ENCODE measurements at regions not wholly inside any gene's neighbourhood (a gene's known extent, or its start where the extent isn't known, plus 50 kb on each side); places are given as distances from the start of the nearest gene placed in this dataset.

DNA sequence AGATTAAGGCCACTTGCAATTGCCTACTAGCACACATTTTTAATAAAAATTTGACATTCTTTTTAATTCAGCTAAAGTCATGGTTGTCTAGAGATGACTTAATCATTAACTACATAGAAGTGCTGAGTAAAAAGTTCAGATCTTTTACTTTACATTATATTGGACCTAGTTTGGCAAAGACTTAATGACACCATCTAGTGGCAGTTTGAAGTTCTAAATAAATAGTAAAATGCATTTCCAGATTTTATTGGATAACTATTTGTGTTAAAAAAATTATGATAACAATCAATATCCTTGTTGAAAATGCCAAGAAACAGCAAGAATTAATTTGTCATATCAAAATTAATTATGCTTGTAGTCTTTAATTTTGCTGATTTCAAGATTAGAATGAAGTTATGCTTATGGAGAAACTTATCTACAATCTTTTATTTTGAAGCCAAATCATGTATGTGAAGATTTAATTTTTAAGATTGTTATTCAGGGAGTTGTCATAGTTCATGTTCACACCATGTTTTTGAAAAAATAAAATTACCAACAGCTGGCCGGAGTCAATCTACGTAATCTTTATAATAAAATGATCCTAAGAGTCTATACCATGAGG is 69.6 kb upstream of the PJA2 start:
- intact Hi-C loops (cut with DNase I; ENCODE audit: low total_unique reads) = no loop called here
- ATAC-seq = no peak

DNA sequence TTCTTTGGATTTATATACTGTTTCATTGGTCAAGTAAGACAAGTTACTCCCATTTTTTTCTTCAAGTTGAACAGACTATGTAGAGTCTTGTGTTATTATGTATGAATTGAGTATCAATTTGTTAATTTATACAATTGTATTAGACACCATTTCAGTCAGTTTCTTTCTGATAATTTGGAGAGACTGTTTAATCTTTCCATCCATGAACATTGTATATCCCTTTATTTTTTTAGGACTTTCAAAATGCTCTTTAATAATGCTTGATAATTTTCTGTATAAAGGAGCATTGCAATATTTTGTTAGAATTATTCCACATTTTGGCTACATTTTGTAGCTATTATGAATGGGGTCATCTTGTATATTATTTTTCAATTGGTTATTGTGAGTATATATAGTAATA is 69.1 kb upstream of the PJA2 start:
- no peak for DNase-seq
- H3K4me1 ChIP-seq = no peaks in the 10 kb centered on the region
- in situ Hi-C loops (cut with MboI; ENCODE audit: low sequenced_read_pairs in 4 of 4) (no loop called here), intact Hi-C loops (cut with DNase I; ENCODE audit: low total_unique reads) (no loop called here)
- no peaks in the 10 kb centered on the region for H3K36me3 ChIP-seq
- H3K27me3 ChIP-seq = no peaks in the 10 kb centered on the region
- no peaks in the 10 kb centered on the region for H3K9me3 ChIP-seq
- H3K4me3 ChIP-seq = no peak overlapping the region
- ATAC-seq = no peak
- TF ChIP-seq, protein P1, sequence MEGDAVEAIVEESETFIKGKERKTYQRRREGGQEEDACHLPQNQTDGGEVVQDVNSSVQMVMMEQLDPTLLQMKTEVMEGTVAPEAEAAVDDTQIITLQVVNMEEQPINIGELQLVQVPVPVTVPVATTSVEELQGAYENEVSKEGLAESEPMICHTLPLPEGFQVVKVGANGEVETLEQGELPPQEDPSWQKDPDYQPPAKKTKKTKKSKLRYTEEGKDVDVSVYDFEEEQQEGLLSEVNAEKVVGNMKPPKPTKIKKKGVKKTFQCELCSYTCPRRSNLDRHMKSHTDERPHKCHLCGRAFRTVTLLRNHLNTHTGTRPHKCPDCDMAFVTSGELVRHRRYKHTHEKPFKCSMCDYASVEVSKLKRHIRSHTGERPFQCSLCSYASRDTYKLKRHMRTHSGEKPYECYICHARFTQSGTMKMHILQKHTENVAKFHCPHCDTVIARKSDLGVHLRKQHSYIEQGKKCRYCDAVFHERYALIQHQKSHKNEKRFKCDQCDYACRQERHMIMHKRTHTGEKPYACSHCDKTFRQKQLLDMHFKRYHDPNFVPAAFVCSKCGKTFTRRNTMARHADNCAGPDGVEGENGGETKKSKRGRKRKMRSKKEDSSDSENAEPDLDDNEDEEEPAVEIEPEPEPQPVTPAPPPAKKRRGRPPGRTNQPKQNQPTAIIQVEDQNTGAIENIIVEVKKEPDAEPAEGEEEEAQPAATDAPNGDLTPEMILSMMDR (IDR thresholded peaks at IDR 0.05 in 4 of 5, conservative IDR thresholded peaks at IDR 0.05 in 1 of 5) = no peak
- no peak for TF ChIP-seq POLR2A (IDR thresholded peaks at IDR 0.05)
- no peak overlapping the region for H3K27ac ChIP-seq

More for the DNA sequence above, 69.6 kb upstream of the PJA2 start:
- TF ChIP-seq, protein P1 (IDR thresholded peaks at IDR 0.05 in 4 of 5, conservative IDR thresholded peaks at IDR 0.05 in 1 of 5) = no peak
- no peak for TF ChIP-seq POLR2A (IDR thresholded peaks at IDR 0.05)
- H3K27ac ChIP-seq = no peak overlapping the region
- H3K4me3 ChIP-seq = no peak overlapping the region
- in situ Hi-C loops (cut with MboI; ENCODE audit: low sequenced_read_pairs in 4 of 4) = no loop called here
- H3K27me3 ChIP-seq = no peaks in the 10 kb centered on the region
- DNase-seq = no peak
- no peaks in the 10 kb centered on the region for H3K9me3 ChIP-seq
- H3K36me3 ChIP-seq = no peaks in the 10 kb centered on the region
- no peaks in the 10 kb centered on the region for H3K4me1 ChIP-seq

DNA sequence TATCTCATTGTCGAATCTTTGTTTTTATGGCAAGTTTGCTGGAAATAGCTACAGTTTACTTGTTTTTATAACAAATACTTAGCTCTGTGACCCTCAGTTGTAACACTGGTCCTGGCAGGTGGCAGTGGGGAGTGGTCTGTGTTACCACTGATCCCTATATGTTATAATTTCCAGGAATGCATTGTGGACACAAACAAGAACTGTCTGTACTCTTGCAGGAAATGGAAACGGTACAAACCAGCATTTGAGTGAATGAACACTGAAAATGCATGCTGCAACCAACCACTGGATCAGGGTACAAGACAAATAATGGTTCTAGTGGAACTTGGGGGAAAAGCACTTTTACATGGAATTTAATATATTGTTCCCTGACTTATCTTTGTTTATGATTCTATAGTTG is 66.5 kb upstream of the PJA2 start:
- no peaks in the 10 kb centered on the region for H3K36me3 ChIP-seq
- no peak overlapping the region for H3K4me3 ChIP-seq
- ATAC-seq = no peak
- TF ChIP-seq, protein P1 (IDR thresholded peaks at IDR 0.05 in 4 of 5, conservative IDR thresholded peaks at IDR 0.05 in 1 of 5) = no peak
- TF ChIP-seq POLR2A (IDR thresholded peaks at IDR 0.05) = no peak
- DNase-seq = no peak
- H3K27ac ChIP-seq = no peak overlapping the region
- intact Hi-C loops (cut with DNase I; ENCODE audit: low total_unique reads) (no loop called here), in situ Hi-C loops (cut with MboI; ENCODE audit: low sequenced_read_pairs in 4 of 4) (no loop called here)
- H3K4me1 ChIP-seq = no peaks in the 10 kb centered on the region
- no peaks in the 10 kb centered on the region for H3K9me3 ChIP-seq
- H3K27me3 ChIP-seq = no peaks in the 10 kb centered on the region

DNA sequence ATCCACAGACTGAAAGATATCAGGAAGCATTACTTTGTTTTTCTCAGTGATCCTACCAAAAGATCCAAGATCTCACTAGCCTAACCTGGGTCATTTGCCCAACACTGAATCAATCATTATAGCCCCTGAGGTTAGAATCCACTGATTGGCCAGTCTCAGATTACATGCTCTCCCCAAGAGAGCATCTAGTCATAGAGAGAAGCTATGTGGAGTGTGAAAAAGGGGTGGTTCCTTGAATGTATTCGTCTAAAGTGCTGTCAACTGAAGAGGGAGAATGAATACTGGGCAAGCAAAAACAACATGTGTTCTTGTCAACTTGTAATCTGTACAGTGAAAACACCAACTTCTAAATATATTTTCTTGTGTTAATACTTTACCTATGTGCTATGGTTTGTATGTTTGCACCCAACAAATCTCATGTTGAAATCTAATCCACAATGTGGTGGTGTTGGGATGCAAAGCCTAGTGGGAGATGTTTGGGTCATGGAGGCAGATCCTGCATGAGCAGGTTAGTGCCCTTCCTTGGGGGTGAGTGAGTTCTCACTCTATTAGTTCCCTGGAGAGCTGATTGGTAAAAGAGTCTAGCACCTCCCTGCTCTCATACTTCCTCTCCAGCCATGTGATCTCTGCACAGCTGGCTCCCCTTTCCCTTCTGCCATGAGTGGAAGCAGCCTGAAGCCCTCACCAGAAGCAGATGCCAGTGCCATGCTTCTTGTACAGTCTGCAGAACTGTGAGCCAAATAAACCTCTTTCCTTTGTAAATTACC is 60.3 kb upstream of the PJA2 start:
- Histone ChIP-seq H3K36me3 (no peaks in the 10 kb centered on the region), H3K27me3 (no peaks in the 10 kb centered on the region), H3K9me3 (no peaks in the 10 kb centered on the region), H3K27ac (no peak overlapping the region), H3K4me1 (peaks cover 0 to 9% of the 10 kb centered on the region in 2 donors), H3K4me3 (no peak overlapping the region)
- in situ Hi-C loops (cut with MboI; ENCODE audit: low sequenced_read_pairs in 4 of 4) (loop anchor here in 2 of 4 donors (10.0 to 25.0 kb wide), 2 partner anchors 783 to 785 kb away; no protein-coding TSS in a partner anchor), intact Hi-C loops (cut with DNase I; ENCODE audit: low total_unique reads) (loop anchor here (2.0 to 10.0 kb wide), 4 partner anchors 58 to 827 kb away; no protein-coding TSS in a partner anchor)
- TF ChIP-seq, protein P1 (IDR thresholded peaks at IDR 0.05 in 4 of 5, conservative IDR thresholded peaks at IDR 0.05 in 1 of 5) = no peak
- no peak for TF ChIP-seq POLR2A (IDR thresholded peaks at IDR 0.05)
- DNase-seq (no peak), ATAC-seq (no peak)
